KMS-11 (cell line): ENCODE measurements at regions not wholly inside any gene's neighbourhood (a gene's known extent, or its start where the extent isn't known, plus 50 kb on each side); places are given as distances from the start of the nearest gene placed in this dataset.

ENCODE experiments used
- H2AFZ ChIP-seq: fragments of 200-600 bp; sonication (generic); 2 replicates; pipeline ENCODE4 v1.6.1; 2016; ENCODE audit warnings: antibody characterized with exemption, mixed run types, low read depth
- H3K27ac ChIP-seq: fragments of 200-600 bp; sonication (generic); 2 replicates; pipeline ENCODE4 v1.6.1; 2016; ENCODE audit warnings: mild to moderate bottlenecking, mixed run types
- H3K27me3 ChIP-seq: fragments of 200-600 bp; sonication (generic); 2 replicates; pipeline ENCODE4 v1.6.1; 2017; ENCODE audit warnings: mild to moderate bottlenecking, low read depth, mixed run types, moderate library complexity; ENCODE audit not compliant: insufficient read depth
- H3K36me3 ChIP-seq: fragments of 200-600 bp; sonication (generic); 2 replicates; pipeline ENCODE4 v1.6.1; 2017; ENCODE audit warnings: mild to moderate bottlenecking, mixed run types; ENCODE audit not compliant: insufficient read depth
- H3K4me1 ChIP-seq: fragments of 200-600 bp; sonication (generic); 2 replicates; pipeline ENCODE4 v1.6.1; 2016; ENCODE audit warnings: mild to moderate bottlenecking, low read depth, mixed run types; ENCODE audit not compliant: poor library complexity, severe bottlenecking
- H3K4me2 ChIP-seq: fragments of 200-600 bp; sonication (generic); 2 replicates; pipeline ENCODE4 v1.7.0; 2016; ENCODE audit warnings: mild to moderate bottlenecking, mixed run types
- H3K4me3 ChIP-seq: fragments of 200-600 bp; sonication (generic); IDR thresholded peaks from 2 replicates; pipeline ENCODE4 v1.6.1; 2017; ENCODE audit warnings: low read depth, low read length, mixed read lengths; ENCODE audit not compliant: insufficient read depth
- H3K79me2 ChIP-seq: fragments of 200-600 bp; sonication (generic); 2 replicates; pipeline ENCODE4 v1.6.1; 2016; ENCODE audit warnings: low read depth, mixed run types; ENCODE audit not compliant: insufficient read depth
- H3K9ac ChIP-seq: fragments of 200-600 bp; sonication (generic); 2 replicates; pipeline ENCODE4 v1.6.1; 2016; ENCODE audit warnings: mild to moderate bottlenecking, mixed run types
- H4K20me1 ChIP-seq: fragments of 200-600 bp; sonication (generic); 2 replicates; pipeline ENCODE4 v1.6.1; 2016; ENCODE audit warnings: mild to moderate bottlenecking, mixed run types; ENCODE audit not compliant: insufficient read depth
- CTCF ChIP-seq: fragments of 200-600 bp; sonication (generic); conservative IDR thresholded peaks from 2 replicates; pipeline ENCODE4 v1.6.1; 2017; ENCODE audit warnings: low read depth, mild to moderate bottlenecking, antibody characterized with exemption, low read length, moderate library complexity, mixed read lengths

GRCh38 chr1:209512821-209513220 lies 70.7 kb upstream of the CAMK1G start:
- Histone ChIP-seq H4K20me1 (no peaks in the 10 kb centered on the region), H3K36me3 (no peaks in the 10 kb centered on the region), H3K4me2 (no peak overlapping the region), H3K27me3 (no peaks in the 10 kb centered on the region), H3K27ac (no peak overlapping the region), H3K4me1 (no peaks in the 10 kb centered on the region), H3K9ac (no peak overlapping the region), H3K79me2 (no peaks in the 10 kb centered on the region), H3K4me3 (no peak overlapping the region), H2AFZ (no peak overlapping the region)
- no peak for TF ChIP-seq CTCF

- no peak overlapping the region for H3K9ac ChIP-seq
- no peaks in the 10 kb centered on the region for H3K79me2 ChIP-seq
- H2AFZ ChIP-seq = no peak overlapping the region
- H3K27me3 ChIP-seq = no peaks in the 10 kb centered on the region
- no peak overlapping the region for H3K4me3 ChIP-seq
- no peaks in the 10 kb centered on the region for H4K20me1 ChIP-seq
- no peaks in the 10 kb centered on the region for H3K36me3 ChIP-seq
- no peaks in the 10 kb centered on the region for H3K4me1 ChIP-seq
- H3K27ac ChIP-seq = no peak overlapping the region
- H3K4me2 ChIP-seq = no peak overlapping the region
- peak; percentile 92 for TF ChIP-seq CTCF
These were observed 70.3 kb upstream of the CAMK1G start for GRCh38 chr1:209513226-209513625.

GRCh38 chr1:209516771-209517680 lies 66.5 kb upstream of the CAMK1G start:
- no peak overlapping the region for H3K9ac ChIP-seq
- no peaks in the 10 kb centered on the region for H3K79me2 ChIP-seq
- H3K4me1 ChIP-seq = no peaks in the 10 kb centered on the region
- no peak overlapping the region for H3K4me2 ChIP-seq
- H2AFZ ChIP-seq = no peak overlapping the region
- H3K4me3 ChIP-seq = no peak overlapping the region
- no peak for TF ChIP-seq CTCF
- no peaks in the 10 kb centered on the region for H4K20me1 ChIP-seq
- H3K27me3 ChIP-seq = no peaks in the 10 kb centered on the region
- H3K27ac ChIP-seq = no peak overlapping the region
- H3K36me3 ChIP-seq = no peaks in the 10 kb centered on the region

GRCh38 chr1:209517681-209518050 lies 65.8 kb upstream of the CAMK1G start:
- no peaks in the 10 kb centered on the region for H3K27me3 ChIP-seq
- TF ChIP-seq CTCF = no peak

More at GRCh38 chr1:209517681-209518050, 65.8 kb upstream of the CAMK1G start:
- Histone ChIP-seq H3K9ac (no peak overlapping the region), H3K79me2 (no peaks in the 10 kb centered on the region), H2AFZ (no peak overlapping the region), H3K36me3 (no peaks in the 10 kb centered on the region), H3K4me3 (no peak overlapping the region), H4K20me1 (no peaks in the 10 kb centered on the region), H3K27ac (no peak overlapping the region), H3K4me2 (no peak overlapping the region), H3K4me1 (no peaks in the 10 kb centered on the region)
